Pancreas (tissue), 10 donors: ENCODE measurements at regions not wholly inside any gene's neighbourhood (a gene's known extent, or its start where the extent isn't known, plus 50 kb on each side); places are given as distances from the start of the nearest gene placed in this dataset.

Experiments
- ATAC-seq, 4 donors: fragments of 200-7000 bp; cut with Tn5 transposase; one replicate each; pipeline versions ENCODE4 v1.8.0 to v1.9.1; 2020; ENCODE audit warnings: mild to moderate bottlenecking in 4 of 4, moderate library complexity in 4 of 4
- DNase-seq, 6 donors: peaks; one replicate each; pipeline ENCODE4 v3.0.0-alpha.2; 2020
- FAIRE-seq: peaks from 2 replicates; lab custom pipeline; 2012; peaks lifted over from hg19 to GRCh38; lab: Jason Lieb, UNC
- H3K27ac ChIP-seq, 4 donors: fragments of 200-600 bp; sonication (generic); 1 replicate in 3 of 4; 2 replicates in 1 of 4; pipeline versions ENCODE4 v1.5.0 to v1.8.0; 2020
- H3K27me3 ChIP-seq, 4 donors: fragments of 200-600 bp; one replicate each; pipeline ENCODE4 v1.8.0; 2021
- H3K36me3 ChIP-seq, 3 donors: fragments of 200-600 bp; sonication (generic) in 1 of 3; one replicate each; pipeline versions ENCODE4 v1.5.0 to v1.8.0; 2020 to 2021
- H3K4me1 ChIP-seq, 3 donors: fragments of 200-600 bp; one replicate each; pipeline ENCODE4 v1.8.0; 2021
- H3K4me3 ChIP-seq, 4 donors: fragments of 200-600 bp; sonication (generic) in 2 of 4; one replicate each; pipeline versions ENCODE4 v1.5.0 to v1.8.0; 2020 to 2021
- H3K9me3 ChIP-seq, 4 donors: fragments of 200-600 bp; one replicate each; pipeline ENCODE4 v1.8.0; 2021
- CTCF ChIP-seq, 4 donors: fragments of 200-600 bp; sonication (generic) in 3 of 4; IDR thresholded peaks; one replicate each; pipeline versions ENCODE4 v1.5.0 to v1.8.0; 2021; ENCODE audit warnings: antibody characterized with exemption in 4 of 4
- WGBS, 2 donors: extraction: QIAGEN DNeasy Blood & Tissue Kit; methylation state at CpG; one replicate each; pipeline ENCODE4 v1.1.7; 2013; 5-methylcytosine and 5-hydroxymethylcytosine counted together
- intact Hi-C, 3 donors: fragments of 100-400 bp; cut with DNase I; formaldehyde crosslinking; loops; one replicate each; pipeline versions ENCODE4 v1.11.1 to v1.14.2; 2022
- donor health status: healthy with polysubstance abuse.
- donor health status: DM: no; HTN: no; CAD: no; lungs with moderate emphysema.
- donor health status: DM: no; HTN: no; CAD: no.
- donor health status: control.
- donor health status: control.
- donor health status: Bipolar disorder and iron deficiency.
- donor health status: DM: yes; HTN: yes; CAD: no.
- donor health status: DM: no; HTN: no; CAD: no.
- donor health status: DM: no; HTN: no; CAD: no.
- donor health status: DM: yes; HTN: yes; CAD: no.

- Histone ChIP-seq H3K36me3 (no peaks in the 10 kb centered on the region), H3K4me3 (no peak overlapping the region), H3K9me3 (no peaks in the 10 kb centered on the region), H3K27me3 (no peaks in the 10 kb centered on the region), H3K27ac (no peak overlapping the region), H3K4me1 (no peaks in the 10 kb centered on the region)
- intact Hi-C loops = no loop called here
- ATAC-seq (no peak), DNase-seq (no peak), FAIRE-seq (no peak)
- TF ChIP-seq CTCF (IDR thresholded peaks at IDR 0.05) = no peak
- 72 to 85% methylated on average over 2 of the region's 2 CpGs for WGBS, 2 donors
Measured at GRCh38 chr6:9464583-9464982, 950.3 kb downstream of the TFAP2A start.

GRCh38 chr6:9463311-9463710 lies 951.6 kb downstream of the TFAP2A start:
- intact Hi-C loops = no loop called here
- no peak for TF ChIP-seq CTCF (IDR thresholded peaks at IDR 0.05)
- Histone ChIP-seq H3K27me3 (peaks cover 0 to 4% (median 0%) of the 10 kb centered on the region in 4 donors), H3K27ac (no peak overlapping the region), H3K4me1 (no peaks in the 10 kb centered on the region), H3K4me3 (no peak overlapping the region), H3K36me3 (no peaks in the 10 kb centered on the region), H3K9me3 (no peaks in the 10 kb centered on the region)
- peak in 1 of 4 donors; percentile 35 for ATAC-seq
- 62 to 68% methylated on average over 4 of the region's 4 CpGs for WGBS, 2 donors
- no peak for DNase-seq
- FAIRE-seq = no peak

GRCh38 chr6:9461188-9461587 lies 953.7 kb downstream of the TFAP2A start:
- H3K9me3 ChIP-seq = no peaks in the 10 kb centered on the region
- no peak for TF ChIP-seq CTCF (IDR thresholded peaks at IDR 0.05)
- DNase-seq (no peak), ATAC-seq (no peak), FAIRE-seq (no peak)
- WGBS, 2 donors = 52 to 61% methylated on average over 3 of the region's 3 CpGs
- H3K4me3 ChIP-seq = no peak overlapping the region
- intact Hi-C loops = no loop called here
- H3K27me3 ChIP-seq = peaks cover 0 to 4% (median 0%) of the 10 kb centered on the region in 4 donors
- H3K27ac ChIP-seq = no peak overlapping the region
- H3K36me3 ChIP-seq = no peaks in the 10 kb centered on the region
- no peaks in the 10 kb centered on the region for H3K4me1 ChIP-seq

GRCh38 chr6:9458424-9458823 lies 956.5 kb downstream of the TFAP2A start:
- FAIRE-seq (no peak), DNase-seq (no peak), ATAC-seq (no peak)
- Histone ChIP-seq H3K27ac (no peak overlapping the region), H3K27me3 (peaks cover 0 to 4% (median 0%) of the 10 kb centered on the region in 4 donors), H3K4me1 (no peaks in the 10 kb centered on the region), H3K9me3 (no peaks in the 10 kb centered on the region), H3K36me3 (no peaks in the 10 kb centered on the region), H3K4me3 (no peak overlapping the region)
- TF ChIP-seq CTCF (IDR thresholded peaks at IDR 0.05) = no peak
- intact Hi-C loops = no loop called here
- WGBS, 2 donors = 69 to 84% methylated on average over 1 of the region's 1 CpG

- ATAC-seq (no peak), DNase-seq (no peak), FAIRE-seq (no peak)
- H3K9me3 ChIP-seq = no peaks in the 10 kb centered on the region
- H3K4me1 ChIP-seq = no peaks in the 10 kb centered on the region
- no peak for TF ChIP-seq CTCF (IDR thresholded peaks at IDR 0.05)
- no peaks in the 10 kb centered on the region for H3K36me3 ChIP-seq
- intact Hi-C loops = no loop called here
- no peak overlapping the region for H3K4me3 ChIP-seq
- H3K27ac ChIP-seq = no peak overlapping the region
- H3K27me3 ChIP-seq = peaks cover 0 to 4% (median 0%) of the 10 kb centered on the region in 4 donors
- WGBS, 2 donors = 25 to 28% methylated on average over 7 of the region's 7 CpGs
Measured at GRCh38 chr6:9455864-9456658, 958.8 kb downstream of the TFAP2A start.
